ENCODE measurements at regions not wholly inside any gene's neighbourhood (a gene's known extent, or its start where the extent isn't known, plus 50 kb on each side); places are given as distances from the start of the nearest gene placed in this dataset.

- DNase-seq, result no peak
These were observed 315.0 kb downstream of the DHX35 start for GRCh38 chr20:39277185-39277584.

GRCh38 chr20:39270837-39271604 lies 308.9 kb downstream of the DHX35 start:
- no peak for DNase-seq

- DNase-seq, result no peak
These were observed 307.5 kb downstream of the DHX35 start for GRCh38 chr20:39269493-39270217.

GRCh38 chr20:39268981-39269461 lies 306.9 kb downstream of the DHX35 start:
- DNase-seq, result no peak

GRCh38 chr20:39268491-39268951 lies 306.4 kb downstream of the DHX35 start:
- DNase-seq, result no peak

GRCh38 chr20:39266989-39267388 lies 304.8 kb downstream of the DHX35 start:
- DNase-seq, result no peak

- peak; percentile 28 for DNase-seq
These were observed 302.5 kb downstream of the DHX35 start for GRCh38 chr20:39264506-39265172.

GRCh38 chr20:39263076-39263475 lies 300.9 kb downstream of the DHX35 start:
- no peak for DNase-seq

- DNase-seq, result no peak
These were observed 297.7 kb downstream of the DHX35 start for GRCh38 chr20:39259808-39260207.

- DNase-seq, result no peak
These were observed 297.1 kb downstream of the DHX35 start for GRCh38 chr20:39259010-39259803.

GRCh38 chr20:39258253-39258652 lies 296.1 kb downstream of the DHX35 start:
- no peak for DNase-seq

- peak; percentile 8 for DNase-seq
These were observed 291.1 kb downstream of the DHX35 start for GRCh38 chr20:39253051-39253755.

GRCh38 chr20:39252035-39252434 lies 289.9 kb downstream of the DHX35 start:
- DNase-seq, result no peak

GRCh38 chr20:39249798-39250197 lies 287.7 kb downstream of the DHX35 start:
- no peak for DNase-seq

GRCh38 chr20:39248862-39249485 lies 286.8 kb downstream of the DHX35 start:
- no peak for DNase-seq

GRCh38 chr20:39248171-39248861 lies 286.2 kb downstream of the DHX35 start:
- DNase-seq, result peak; percentile 55

GRCh38 chr20:39246436-39246835 lies 284.3 kb downstream of the DHX35 start:
- DNase-seq, result no peak

GRCh38 chr20:39245685-39246311 lies 283.7 kb downstream of the DHX35 start:
- no peak for DNase-seq

- DNase-seq, result no peak
These were observed 281.8 kb downstream of the DHX35 start for GRCh38 chr20:39243962-39244361.

- no peak for DNase-seq
These were observed 280.5 kb downstream of the DHX35 start for GRCh38 chr20:39242614-39243013.
